GM21515 (cell line): ENCODE measurements at regions not wholly inside any gene's neighbourhood (a gene's known extent, or its start where the extent isn't known, plus 50 kb on each side); places are given as distances from the start of the nearest gene placed in this dataset.

Source experiments
- ATAC-seq: cut with Tn5 transposase; IDR thresholded peaks from one replicate; pipeline ENCODE4 v1.9.1; 2021; ENCODE audit not compliant: unreplicated experiment

GRCh38 chr7:41312235-41312634 is 390.7 kb downstream of the INHBA start:
- no peak for ATAC-seq

GRCh38 chr7:41311301-41311700 is 391.6 kb downstream of the INHBA start:
- no peak for ATAC-seq

- ATAC-seq: no peak
Measured at GRCh38 chr7:41306486-41306885, 396.4 kb downstream of the INHBA start.

GRCh38 chr7:41305001-41305400 is 397.9 kb downstream of the INHBA start:
- no peak for ATAC-seq

GRCh38 chr7:41303709-41304108 is 399.2 kb downstream of the INHBA start:
- ATAC-seq: no peak

GRCh38 chr7:41298409-41298808 is 404.5 kb downstream of the INHBA start:
- ATAC-seq: no peak

GRCh38 chr7:41297166-41297565 is 405.7 kb downstream of the INHBA start:
- no peak for ATAC-seq

- no peak for ATAC-seq
Measured at GRCh38 chr7:41295455-41295815, 407.5 kb downstream of the INHBA start.

- ATAC-seq: no peak
Measured at GRCh38 chr7:41294556-41295454, 408.1 kb downstream of the INHBA start.

- ATAC-seq: no peak
Measured at GRCh38 chr7:41292487-41292886, 410.4 kb downstream of the INHBA start.

GRCh38 chr7:41287559-41288335 is 415.1 kb downstream of the INHBA start:
- ATAC-seq: no peak

GRCh38 chr7:41280491-41280890 is 422.4 kb downstream of the INHBA start:
- no peak for ATAC-seq

GRCh38 chr7:41277561-41277960 is 425.3 kb downstream of the INHBA start:
- no peak for ATAC-seq

- ATAC-seq: no peak
Measured at GRCh38 chr7:41275255-41275654, 427.6 kb downstream of the INHBA start.

GRCh38 chr7:41274179-41274578 is 428.7 kb downstream of the INHBA start:
- no peak for ATAC-seq

- ATAC-seq: no peak
Measured at GRCh38 chr7:41272664-41273063, 430.2 kb downstream of the INHBA start.

- ATAC-seq: no peak
Measured at GRCh38 chr7:41268878-41269277, 434.0 kb downstream of the INHBA start.

- no peak for ATAC-seq
Measured at GRCh38 chr7:41261080-41261479, 441.8 kb downstream of the INHBA start.

- ATAC-seq: no peak
Measured at GRCh38 chr7:41257660-41258059, 445.2 kb downstream of the INHBA start.

GRCh38 chr7:41256186-41256945 is 446.5 kb downstream of the INHBA start:
- no peak for ATAC-seq

- no peak for ATAC-seq
Measured at GRCh38 chr7:41255716-41256115, 447.2 kb downstream of the INHBA start.
